ENCODE measurements at regions not wholly inside any gene's neighbourhood (a gene's known extent, or its start where the extent isn't known, plus 50 kb on each side); places are given as distances from the start of the nearest gene placed in this dataset.
"Not testable (repeated sequence)": the region's sequence is repeated elsewhere in the genome, so short reads cannot be mapped to it uniquely, and the experiment has no call there.

GRCh38 chr2:183543731-183544130, 419.5 kb downstream of the NUP35 start:
- DNase-seq: peak; percentile 4 to 17
- TF ChIP-seq CTCF (IDR thresholded peaks at IDR 0.05) (no peak), POLR2A (IDR thresholded peaks at IDR 0.05) (no peak)
- 60 to 64% methylated on average over 4 to 5 of the region's 7 CpGs for WGBS, 2 donors
- Histone ChIP-seq H3K9me3 (no peaks in the 10 kb centered on the region), H3K27ac (no peak overlapping the region), H3K4me3 (replicated peaks in 1 of 3) (no peak overlapping the region), H3K27me3 (no peaks in the 10 kb centered on the region), H3K4me1 (no peaks in the 10 kb centered on the region), H3K36me3 (no peaks in the 10 kb centered on the region)
- intact Hi-C loops (cut with DNase I): no loop called here

GRCh38 chr2:183546560-183547350, 422.5 kb downstream of the NUP35 start:
- DNase-seq; H3K36me3 ChIP-seq; H3K27me3 ChIP-seq; intact Hi-C loops (cut with DNase I); H3K9me3 ChIP-seq; H3K27ac ChIP-seq; H3K4me3 ChIP-seq (replicated peaks in 1 of 3); H3K4me1 ChIP-seq: not testable (repeated sequence)
- WGBS, 2 donors: 80 to 93% methylated on average over 13 to 19 of the region's 21 CpGs

GRCh38 chr2:183552716-183553115, 428.5 kb downstream of the NUP35 start:
- Histone ChIP-seq H3K4me3 (replicated peaks in 1 of 3) (no peak overlapping the region), H3K27me3 (no peaks in the 10 kb centered on the region), H3K36me3 (no peaks in the 10 kb centered on the region), H3K27ac (no peak overlapping the region), H3K9me3 (no peaks in the 10 kb centered on the region), H3K4me1 (no peaks in the 10 kb centered on the region)
- intact Hi-C loops (cut with DNase I): no loop called here
- TF ChIP-seq CTCF (IDR thresholded peaks at IDR 0.05) (no peak), POLR2A (IDR thresholded peaks at IDR 0.05) (no peak)
- no peak for DNase-seq
- WGBS, 2 donors: 79 to 83% methylated on average over 4 of the region's 4 CpGs

- DNase-seq: no peak
- H3K36me3 ChIP-seq: no peaks in the 10 kb centered on the region
- no peaks in the 10 kb centered on the region for H3K9me3 ChIP-seq
- no peaks in the 10 kb centered on the region for H3K4me1 ChIP-seq
- H3K4me3 ChIP-seq (replicated peaks in 1 of 3): no peak overlapping the region
- TF ChIP-seq CTCF (IDR thresholded peaks at IDR 0.05) (no peak), POLR2A (IDR thresholded peaks at IDR 0.05) (no peak)
- intact Hi-C loops (cut with DNase I): no loop called here
- no peak overlapping the region for H3K27ac ChIP-seq
- H3K27me3 ChIP-seq: no peaks in the 10 kb centered on the region
Observed at GRCh38 chr2:183564726-183565125, 440.5 kb downstream of the NUP35 start.

- Histone ChIP-seq H3K27ac (no peak overlapping the region), H3K27me3 (no peaks in the 10 kb centered on the region), H3K4me3 (replicated peaks in 1 of 3) (no peak overlapping the region), H3K36me3 (no peaks in the 10 kb centered on the region), H3K9me3 (no peaks in the 10 kb centered on the region), H3K4me1 (no peaks in the 10 kb centered on the region)
- intact Hi-C loops (cut with DNase I): no loop called here
- TF ChIP-seq POLR2A (IDR thresholded peaks at IDR 0.05): no peak
- TF ChIP-seq CTCF (IDR thresholded peaks at IDR 0.05): no peak
- DNase-seq: no peak
- 87 to 90% methylated on average over 2 of the region's 2 CpGs for WGBS, 2 donors
Observed at GRCh38 chr2:183575481-183575880, 451.2 kb downstream of the NUP35 start.

Data from thyroid gland (tissue), 4 donors.